ENCODE measurements at regions not wholly inside any gene's neighbourhood (a gene's known extent, or its start where the extent isn't known, plus 50 kb on each side); places are given as distances from the start of the nearest gene placed in this dataset.

- H3K27me3 Mint-ChIP-seq (ENCODE audit: insufficient read depth), result peaks cover 1% of the 10 kb centered on the region
- peaks cover 17% of the 10 kb centered on the region for H3K36me3 Mint-ChIP-seq (ENCODE audit: low read depth)
- H3K4me1 Mint-ChIP-seq (ENCODE audit: low read depth), result no peaks in the 10 kb centered on the region
- H3K9me3 Mint-ChIP-seq, result no peaks in the 10 kb centered on the region
- no peak overlapping the region for H3K4me3 Mint-ChIP-seq
- TF ChIP-seq, protein P1, sequence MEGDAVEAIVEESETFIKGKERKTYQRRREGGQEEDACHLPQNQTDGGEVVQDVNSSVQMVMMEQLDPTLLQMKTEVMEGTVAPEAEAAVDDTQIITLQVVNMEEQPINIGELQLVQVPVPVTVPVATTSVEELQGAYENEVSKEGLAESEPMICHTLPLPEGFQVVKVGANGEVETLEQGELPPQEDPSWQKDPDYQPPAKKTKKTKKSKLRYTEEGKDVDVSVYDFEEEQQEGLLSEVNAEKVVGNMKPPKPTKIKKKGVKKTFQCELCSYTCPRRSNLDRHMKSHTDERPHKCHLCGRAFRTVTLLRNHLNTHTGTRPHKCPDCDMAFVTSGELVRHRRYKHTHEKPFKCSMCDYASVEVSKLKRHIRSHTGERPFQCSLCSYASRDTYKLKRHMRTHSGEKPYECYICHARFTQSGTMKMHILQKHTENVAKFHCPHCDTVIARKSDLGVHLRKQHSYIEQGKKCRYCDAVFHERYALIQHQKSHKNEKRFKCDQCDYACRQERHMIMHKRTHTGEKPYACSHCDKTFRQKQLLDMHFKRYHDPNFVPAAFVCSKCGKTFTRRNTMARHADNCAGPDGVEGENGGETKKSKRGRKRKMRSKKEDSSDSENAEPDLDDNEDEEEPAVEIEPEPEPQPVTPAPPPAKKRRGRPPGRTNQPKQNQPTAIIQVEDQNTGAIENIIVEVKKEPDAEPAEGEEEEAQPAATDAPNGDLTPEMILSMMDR (IDR thresholded peaks at IDR 0.05), result peak; percentile 70
- DNase-seq, result no peak
- no peak overlapping the region for H3K27ac Mint-ChIP-seq
Observed at GRCh38 chr19:5271145-5271544, 69.5 kb downstream of the PTPRS start.

DNA sequence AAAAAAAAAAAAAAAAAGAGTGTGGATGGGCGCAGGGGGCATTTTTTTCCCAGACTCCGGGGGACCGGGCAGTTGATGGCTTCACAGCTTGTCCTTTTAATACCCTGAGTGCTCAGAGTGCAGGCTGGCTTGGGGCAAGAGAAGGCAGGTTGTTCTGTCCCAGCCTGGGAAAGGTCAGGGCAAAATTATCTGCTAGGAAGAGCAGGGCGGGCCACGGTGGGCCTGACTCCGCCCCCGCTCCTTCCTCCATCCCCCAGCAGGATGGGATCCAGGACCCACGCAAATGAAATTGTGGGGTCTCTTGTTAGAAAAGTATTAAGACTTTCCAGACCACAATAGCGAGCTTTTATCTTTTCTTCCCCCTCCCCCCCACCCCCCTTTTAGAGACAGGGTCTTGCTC is 70.7 kb downstream of the PTPRS start:
- Mint-ChIP-seq H3K4me1 (ENCODE audit: low read depth) (no peaks in the 10 kb centered on the region), H3K36me3 (ENCODE audit: low read depth) (peaks cover 15% of the 10 kb centered on the region), H3K27ac (no peak overlapping the region), H3K27me3 (ENCODE audit: insufficient read depth) (peaks cover 1% of the 10 kb centered on the region), H3K4me3 (no peak overlapping the region), H3K9me3 (no peaks in the 10 kb centered on the region)
- TF ChIP-seq, protein P1 (IDR thresholded peaks at IDR 0.05), result no peak
- DNase-seq, result no peak

DNA sequence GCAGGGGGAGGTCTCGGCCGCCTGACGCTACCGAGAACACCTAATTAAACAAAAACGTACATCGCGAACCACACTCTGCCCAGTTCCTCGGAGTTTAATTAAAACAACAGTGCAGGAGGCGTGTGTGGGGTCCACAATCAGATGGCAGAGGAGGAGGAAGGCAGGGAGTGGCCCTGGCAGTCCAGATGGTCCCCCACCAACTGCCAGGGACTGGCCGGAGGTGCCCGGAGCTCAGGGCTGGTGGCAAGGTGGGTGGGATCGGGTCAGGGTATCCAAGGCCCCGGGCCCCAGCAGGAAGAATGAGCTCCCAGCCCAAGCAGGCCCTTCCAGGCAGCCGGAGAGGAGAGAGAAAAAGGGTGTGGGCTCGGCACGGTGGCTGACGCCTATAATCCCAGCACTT is 71.3 kb downstream of the PTPRS start:
- Mint-ChIP-seq H3K36me3 (ENCODE audit: low read depth) (peaks cover 21% of the 10 kb centered on the region), H3K4me1 (ENCODE audit: low read depth) (no peaks in the 10 kb centered on the region; the same call in 1 of the 2 replicates), H3K27ac (no peak overlapping the region), H3K9me3 (no peaks in the 10 kb centered on the region), H3K27me3 (ENCODE audit: insufficient read depth) (peaks cover 1% of the 10 kb centered on the region), H3K4me3 (no peak overlapping the region)
- no peak for DNase-seq
- TF ChIP-seq, protein P1 (IDR thresholded peaks at IDR 0.05), result no peak

- no peak overlapping the region for H3K4me3 Mint-ChIP-seq
- TF ChIP-seq, protein P1 (IDR thresholded peaks at IDR 0.05), result no peak
- no peak for DNase-seq
- peaks cover 20% of the 10 kb centered on the region for H3K36me3 Mint-ChIP-seq (ENCODE audit: low read depth)
- peaks cover 1% of the 10 kb centered on the region for H3K27me3 Mint-ChIP-seq (ENCODE audit: insufficient read depth)
- no peaks in the 10 kb centered on the region for H3K9me3 Mint-ChIP-seq
- H3K4me1 Mint-ChIP-seq (ENCODE audit: low read depth), result no peaks in the 10 kb centered on the region; the same call in 1 of the 2 replicates
- H3K27ac Mint-ChIP-seq, result no peak overlapping the region
Observed at GRCh38 chr19:5268801-5269200, 71.8 kb downstream of the PTPRS start.

DNA sequence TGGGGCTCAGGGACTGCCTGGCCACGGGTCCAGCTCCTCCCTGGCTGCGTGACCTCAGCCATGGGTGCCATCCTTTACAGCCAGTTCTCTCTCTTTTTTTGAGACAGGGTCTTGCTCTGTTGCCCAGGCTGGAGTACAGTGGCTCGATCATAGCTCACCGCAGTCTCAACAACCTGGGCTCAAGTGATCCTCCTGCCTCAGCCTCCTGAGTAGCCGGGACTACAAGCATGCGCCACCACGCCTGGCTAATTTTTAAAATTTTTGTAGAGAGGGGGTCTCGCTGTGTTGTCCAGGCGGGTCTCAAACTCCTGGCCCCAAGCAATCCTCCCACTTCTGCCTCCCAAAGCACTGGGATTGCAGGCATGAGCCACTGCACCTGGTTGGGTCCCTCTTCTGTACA is 75.4 kb downstream of the PTPRS start:
- H3K27ac Mint-ChIP-seq, result no peak overlapping the region
- peaks cover 7% of the 10 kb centered on the region; the same call in 1 of the 2 replicates for H3K36me3 Mint-ChIP-seq (ENCODE audit: low read depth)
- TF ChIP-seq, protein P1 (IDR thresholded peaks at IDR 0.05), result no peak
- DNase-seq, result no peak
- H3K9me3 Mint-ChIP-seq, result no peaks in the 10 kb centered on the region
- peaks cover 3% of the 10 kb centered on the region for H3K27me3 Mint-ChIP-seq (ENCODE audit: insufficient read depth)
- H3K4me1 Mint-ChIP-seq (ENCODE audit: low read depth), result no peaks in the 10 kb centered on the region; the same call in 1 of the 2 replicates
- no peak overlapping the region for H3K4me3 Mint-ChIP-seq

- no peaks in the 10 kb centered on the region; the same call in 1 of the 2 replicates for H3K4me1 Mint-ChIP-seq (ENCODE audit: low read depth)
- DNase-seq, result no peak
- no peak overlapping the region for H3K4me3 Mint-ChIP-seq
- peaks cover 3% of the 10 kb centered on the region for H3K27me3 Mint-ChIP-seq (ENCODE audit: insufficient read depth)
- H3K36me3 Mint-ChIP-seq (ENCODE audit: low read depth), result peaks cover 7% of the 10 kb centered on the region; the same call in 1 of the 2 replicates
- H3K9me3 Mint-ChIP-seq, result no peaks in the 10 kb centered on the region
- H3K27ac Mint-ChIP-seq, result no peak overlapping the region
- TF ChIP-seq, protein P1 (IDR thresholded peaks at IDR 0.05), result no peak
Observed at GRCh38 chr19:5264453-5264852, 76.2 kb downstream of the PTPRS start.
